Lower lobe of right lung (tissue), 2 donors: ENCODE measurements at regions not wholly inside any gene's neighbourhood (a gene's known extent, or its start where the extent isn't known, plus 50 kb on each side); places are given as distances from the start of the nearest gene placed in this dataset.

Experiments
- ATAC-seq, 2 donors: fragments of 200-7000 bp; cut with Tn5 transposase; one replicate each; pipeline ENCODE4 v1.9.1; 2020 to 2022; ENCODE audit warnings: mild to moderate bottlenecking in 2 of 2, moderate library complexity in 2 of 2
- DNase-seq: peaks from one replicate; pipeline ENCODE4 v3.0.0-alpha.2; 2020
- H3K27ac ChIP-seq: fragments of 200-600 bp; one replicate; pipeline ENCODE4 v1.8.0; 2022
- H3K27me3 ChIP-seq: fragments of 200-600 bp; one replicate; pipeline ENCODE4 v1.8.0; 2022; ENCODE audit warnings: low read depth
- H3K36me3 ChIP-seq: fragments of 200-600 bp; one replicate; pipeline ENCODE4 v1.8.0; 2022; ENCODE audit warnings: mild to moderate bottlenecking
- H3K4me1 ChIP-seq: fragments of 200-600 bp; one replicate; pipeline ENCODE4 v1.8.0; 2022
- H3K4me3 ChIP-seq: fragments of 200-600 bp; one replicate; pipeline ENCODE4 v1.8.0; 2022; ENCODE audit warnings: mild to moderate bottlenecking
- H3K9me3 ChIP-seq: fragments of 200-600 bp; one replicate; pipeline ENCODE4 v1.8.0; 2022
- CTCF ChIP-seq: fragments of 200-600 bp; IDR thresholded peaks from one replicate; pipeline ENCODE4 v1.8.0; 2022; ENCODE audit warnings: antibody characterized with exemption, mild to moderate bottlenecking
- intact Hi-C: fragments of 100-400 bp; cut with DNase I; formaldehyde crosslinking; loops from one replicate; pipeline ENCODE4 v1.11.0; 2022
- donor health status: DM: no; HTN: yes; CAD: no; lungs with severe emphysema.

- intact Hi-C loops = no loop called here
- H3K9me3 ChIP-seq = no peaks in the 10 kb centered on the region
- ATAC-seq (no peak), DNase-seq (no peak)
- H3K4me1 ChIP-seq = no peaks in the 10 kb centered on the region
- TF ChIP-seq CTCF = peak; percentile 46
- H3K4me3 ChIP-seq = no peak overlapping the region
- no peaks in the 10 kb centered on the region for H3K27me3 ChIP-seq
- no peak overlapping the region for H3K27ac ChIP-seq
- no peaks in the 10 kb centered on the region for H3K36me3 ChIP-seq
Measured at GRCh38 chr9:16257604-16258003, 612.9 kb downstream of the BNC2 start.

DNA sequence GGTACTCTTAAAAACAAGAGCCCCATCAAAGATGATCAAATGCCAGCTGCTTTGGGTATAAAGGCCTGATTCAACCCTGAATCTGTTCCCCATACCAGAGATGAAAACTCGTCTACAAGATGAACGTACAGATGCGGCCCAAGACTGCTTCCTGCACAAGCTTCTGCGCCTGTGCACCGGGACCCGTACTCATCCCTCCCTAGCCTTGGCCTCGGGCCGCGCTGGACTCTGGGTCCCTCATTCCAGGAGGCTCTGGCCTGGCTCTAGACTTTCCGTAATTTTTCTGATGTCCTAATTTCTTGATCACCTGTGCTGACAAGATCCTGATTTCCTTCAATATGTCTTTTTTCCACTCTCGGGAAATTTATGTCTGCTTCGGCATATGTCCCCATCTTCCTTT, 612.3 kb downstream of the BNC2 start:
- Histone ChIP-seq H3K27ac (no peak overlapping the region), H3K4me1 (no peaks in the 10 kb centered on the region), H3K4me3 (no peak overlapping the region), H3K27me3 (no peaks in the 10 kb centered on the region), H3K36me3 (no peaks in the 10 kb centered on the region), H3K9me3 (no peaks in the 10 kb centered on the region)
- DNase-seq (no peak), ATAC-seq (no peak)
- no peak for TF ChIP-seq CTCF
- intact Hi-C loops = no loop called here

DNA sequence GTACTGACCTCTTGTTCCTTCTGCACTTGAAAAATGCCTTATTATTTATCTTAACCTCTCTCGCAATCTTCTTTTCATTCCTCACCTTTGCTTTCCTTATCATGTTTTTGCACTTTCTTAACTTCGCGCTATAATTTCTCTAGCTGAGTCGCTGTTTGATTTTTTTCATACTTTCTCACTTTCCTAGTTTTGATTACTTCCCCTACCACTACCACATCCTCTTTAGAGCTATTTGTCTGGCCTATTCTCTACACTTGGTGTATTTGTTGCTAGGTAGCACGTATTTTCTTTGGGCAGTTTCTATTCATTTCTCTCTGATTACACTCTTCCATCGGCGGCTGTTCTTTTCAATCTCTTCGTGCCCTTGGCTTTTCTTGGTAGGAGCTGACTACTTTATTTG, 611.8 kb downstream of the BNC2 start:
- no peaks in the 10 kb centered on the region for H3K4me1 ChIP-seq
- intact Hi-C loops = no loop called here
- TF ChIP-seq CTCF = no peak
- H3K36me3 ChIP-seq = no peaks in the 10 kb centered on the region
- H3K27me3 ChIP-seq = no peaks in the 10 kb centered on the region
- H3K27ac ChIP-seq = no peak overlapping the region
- H3K4me3 ChIP-seq = no peak overlapping the region
- DNase-seq (no peak), ATAC-seq (no peak)
- H3K9me3 ChIP-seq = no peaks in the 10 kb centered on the region

- TF ChIP-seq CTCF = no peak
- DNase-seq = no peak
Measured at GRCh38 chr9:16262477-16263261, 607.8 kb downstream of the BNC2 start.

GRCh38 chr9:16265688-16266087, 604.8 kb downstream of the BNC2 start:
- ATAC-seq (no peak), DNase-seq (no peak)
- Histone ChIP-seq H3K4me3 (no peak overlapping the region), H3K4me1 (peaks cover 6% of the 10 kb centered on the region), H3K36me3 (no peaks in the 10 kb centered on the region), H3K27me3 (no peaks in the 10 kb centered on the region), H3K27ac (no peak overlapping the region), H3K9me3 (no peaks in the 10 kb centered on the region)
- intact Hi-C loops = no loop called here
- TF ChIP-seq CTCF = no peak

More at GRCh38 chr9:16262477-16263261, 607.8 kb downstream of the BNC2 start:
- intact Hi-C loops = no loop called here
- no peaks in the 10 kb centered on the region for H3K9me3 ChIP-seq
- no peak overlapping the region for H3K27ac ChIP-seq
- no peaks in the 10 kb centered on the region for H3K4me1 ChIP-seq
- no peaks in the 10 kb centered on the region for H3K27me3 ChIP-seq
- ATAC-seq = no peak
- no peaks in the 10 kb centered on the region for H3K36me3 ChIP-seq
- H3K4me3 ChIP-seq = no peak overlapping the region
